T-helper 9 cell (primary cell): ENCODE measurements at regions not wholly inside any gene's neighbourhood (a gene's known extent, or its start where the extent isn't known, plus 50 kb on each side); places are given as distances from the start of the nearest gene placed in this dataset.

ENCODE experiments used
- DNase-seq: peaks from one replicate; pipeline ENCODE4 v3.0.0-alpha.2; 2020

- no peak for DNase-seq
Observed at GRCh38 chr12:98067795-98068194, 447.6 kb upstream of the TMPO start.

- DNase-seq, result no peak
Observed at GRCh38 chr12:98073610-98074009, 441.8 kb upstream of the TMPO start.

GRCh38 chr12:98074286-98074685 lies 441.1 kb upstream of the TMPO start:
- DNase-seq, result no peak

GRCh38 chr12:98084391-98084790 lies 431.0 kb upstream of the TMPO start:
- no peak for DNase-seq

- DNase-seq, result no peak
Observed at GRCh38 chr12:98085046-98085755, 430.2 kb upstream of the TMPO start.

- DNase-seq, result no peak
Observed at GRCh38 chr12:98090731-98091130, 424.7 kb upstream of the TMPO start.

- DNase-seq, result no peak
Observed at GRCh38 chr12:98096436-98096835, 419.0 kb upstream of the TMPO start.

- DNase-seq, result no peak
Observed at GRCh38 chr12:98106031-98106683, 409.2 kb upstream of the TMPO start.

- no peak for DNase-seq
Observed at GRCh38 chr12:98109266-98109665, 406.1 kb upstream of the TMPO start.

- no peak for DNase-seq
Observed at GRCh38 chr12:98110536-98110935, 404.9 kb upstream of the TMPO start.

- DNase-seq, result no peak
Observed at GRCh38 chr12:98113548-98113947, 401.8 kb upstream of the TMPO start.

GRCh38 chr12:98121963-98122362 lies 393.4 kb upstream of the TMPO start:
- no peak for DNase-seq

GRCh38 chr12:98123021-98123461 lies 392.3 kb upstream of the TMPO start:
- DNase-seq, result no peak

GRCh38 chr12:98126637-98127335 lies 388.6 kb upstream of the TMPO start:
- DNase-seq, result no peak

- no peak for DNase-seq
Observed at GRCh38 chr12:98127336-98127679, 388.1 kb upstream of the TMPO start.

GRCh38 chr12:98127854-98128253 lies 387.5 kb upstream of the TMPO start:
- DNase-seq, result no peak

GRCh38 chr12:98136544-98136943 lies 378.8 kb upstream of the TMPO start:
- no peak for DNase-seq

GRCh38 chr12:98137278-98137677 lies 378.1 kb upstream of the TMPO start:
- no peak for DNase-seq

GRCh38 chr12:98144953-98145352 lies 370.4 kb upstream of the TMPO start:
- DNase-seq, result no peak

GRCh38 chr12:98146043-98146442 lies 369.3 kb upstream of the TMPO start:
- DNase-seq, result no peak

- no peak for DNase-seq
Observed at GRCh38 chr12:98146487-98146886, 368.9 kb upstream of the TMPO start.

GRCh38 chr12:98149270-98149669 lies 366.1 kb upstream of the TMPO start:
- no peak for DNase-seq

GRCh38 chr12:98149691-98150210 lies 365.6 kb upstream of the TMPO start:
- DNase-seq, result no peak

GRCh38 chr12:98151105-98151590 lies 364.2 kb upstream of the TMPO start:
- no peak for DNase-seq
